K562 (cell line): ENCODE measurements at regions not wholly inside any gene's neighbourhood (a gene's known extent, or its start where the extent isn't known, plus 50 kb on each side); places are given as distances from the start of the nearest gene placed in this dataset.

Experiments
- ATAC-seq: fragments of 200-7000 bp; cut with Tn5 transposase; 3 replicates; pipeline ENCODE4 v1.9.1; 2020; ENCODE audit warnings: moderate library complexity
- BruUV-seq: library from RNA; stranded (reverse); fragments of 400-500 nt; replicated peaks from 2 replicates; lab custom pipeline; 2021; lab: Mats Ljungman, UMichigan
- CTCF ChIA-PET: fragments of 300-600 bp; formaldehyde crosslinking; extraction: SDS; loops from one replicate; lab custom pipeline; 2021; ENCODE audit warnings: low intra/inter-chr PET ratio; lab: Yijun Ruan, JAX
- POLR2A ChIA-PET: fragments of 300-600, 350-650 bp; sonication (Branson Sonifier 250); formaldehyde crosslinking; extraction: SDS; loops from one replicate; lab custom pipeline; 2021; ENCODE audit warnings: antibody characterized with exemption, inconsistent platforms; lab: Yijun Ruan, JAX
- DNase-seq, 4 experiments: peaks; one replicate each; pipeline versions ENCODE4 v3.0.0 to v3.0.0-alpha.2; 2011 to 2018; ENCODE audit warnings: low spot score in 3 of 4, mixed read lengths in 3 of 4; ENCODE audit errors: extremely low read depth in 1 of 4
- FAIRE-seq: peaks from 2 replicates; lab custom pipeline; 2011; peaks lifted over from hg19 to GRCh38; lab: Jason Lieb, UNC
- H2AFZ ChIP-seq: 2 replicates; pipeline ENCODE4 v1.6.0; 2011; ENCODE audit warnings: low read depth, low read length, control low read depth, inconsistent platforms
- H3K27ac ChIP-seq: fragments of 200-600 bp; 3 replicates; pipeline ENCODE4 v1.8.0; 2011; ENCODE audit warnings: low read depth, mild to moderate bottlenecking, control low read depth, inconsistent platforms, low read length, moderate library complexity, mixed read lengths; ENCODE audit errors: extremely low read depth
- H3K27me3 ChIP-seq, 2 experiments: fragments of 300-600 bp in 1 of 2; 2 replicates in 1 of 2; 3 replicates in 1 of 2; pipeline versions ENCODE4 v1.6.0 to v1.8.0; 2011; ENCODE audit warnings: inconsistent platforms in 2 of 2, low read length in 2 of 2, mild to moderate bottlenecking in 1 of 2, mixed read lengths in 1 of 2, moderate library complexity in 1 of 2; ENCODE audit not compliant: control insufficient read depth in 2 of 2, insufficient read depth in 2 of 2
- H3K36me3 ChIP-seq: fragments of 300-600 bp; 3 replicates; pipeline ENCODE4 v1.8.0; 2011; ENCODE audit warnings: mild to moderate bottlenecking, low read length, inconsistent platforms; ENCODE audit not compliant: control insufficient read depth, insufficient read depth
- H3K4me1 ChIP-seq, 2 experiments: fragments of 200-600 bp in 1 of 2; replicated peaks in 1 of 2; 2 replicates in 1 of 2; 3 replicates in 1 of 2; pipeline versions ENCODE4 v1.5.1 to v1.8.0; 2011; ENCODE audit warnings: inconsistent platforms in 2 of 2, low read length in 2 of 2, mild to moderate bottlenecking in 1 of 2, mixed read lengths in 1 of 2, moderate library complexity in 1 of 2; ENCODE audit not compliant: control insufficient read depth in 2 of 2, insufficient read depth in 2 of 2
- H3K4me2 ChIP-seq: 2 replicates; pipeline ENCODE4 v1.6.1; 2011; ENCODE audit warnings: low read length, control low read depth, inconsistent platforms, mixed read lengths; ENCODE audit not compliant: insufficient read depth
- H3K4me3 ChIP-seq: fragments of 200-600 bp; sonication (generic), shearing (Covaris generic); 2 replicates; pipeline ENCODE4 v1.5.1; 2016; ENCODE audit warnings: control low read depth, inconsistent platforms
- H3K79me2 ChIP-seq: fragments of 200-600 bp; 3 replicates; pipeline ENCODE4 v1.8.0; 2011; ENCODE audit warnings: low read length, inconsistent platforms; ENCODE audit not compliant: control insufficient read depth, insufficient read depth
- H3K9ac ChIP-seq, 2 experiments: 2 replicates each; pipeline versions ENCODE4 v1.6.0 to v1.6.1; 2011; ENCODE audit warnings: low read depth in 2 of 2, low read length in 2 of 2, control low read depth in 1 of 2, inconsistent platforms in 1 of 2, mild to moderate bottlenecking in 1 of 2, mixed read lengths in 1 of 2; ENCODE audit not compliant: insufficient read depth in 1 of 2
- H3K9me1 ChIP-seq: one replicate; pipeline ENCODE4 v1.6.0; 2011; ENCODE audit warnings: inconsistent platforms, mild to moderate bottlenecking, low read length, moderate library complexity; ENCODE audit not compliant: control insufficient read depth, insufficient read depth
- H3K9me3 ChIP-seq: replicated peaks from 2 replicates; pipeline ENCODE4 v1.5.1; 2011; ENCODE audit warnings: low read depth, low read length, inconsistent platforms; ENCODE audit not compliant: control insufficient read depth, insufficient read depth
- H4K20me1 ChIP-seq: replicated peaks from 2 replicates; pipeline ENCODE4 v1.6.1; 2011; ENCODE audit warnings: low read length, inconsistent platforms, mixed read lengths; ENCODE audit not compliant: control insufficient read depth, insufficient read depth
- EGR1 ChIP-seq: fragments of 450-650 bp; conservative IDR thresholded peaks from 2 replicates; pipeline ENCODE4 v1.6.1; 2017; ENCODE audit warnings: mild to moderate bottlenecking
- GATAD2B ChIP-seq: fragments of 450-650 bp; IDR thresholded peaks from 2 replicates; pipeline ENCODE4 v1.6.1; 2017; ENCODE audit warnings: mild to moderate bottlenecking, borderline replicate concordance
- MEF2A ChIP-seq: IDR thresholded peaks from 2 replicates; pipeline ENCODE4 v1.6.1; 2011; ENCODE audit warnings: low read depth, mild to moderate bottlenecking, low read length, moderate library complexity; ENCODE audit not compliant: control insufficient read depth
- NR2C1 ChIP-seq, 2 experiments: fragments of 450-650 bp; IDR thresholded peaks; 2 replicates each; pipeline ENCODE4 v1.6.1; 2017; ENCODE audit warnings: mild to moderate bottlenecking in 2 of 2, antibody characterized with exemption in 1 of 2, inconsistent platforms in 1 of 2, missing compliant biosample characterization in 1 of 2, missing genetic modification characterization in 1 of 2
- POLR2AphosphoS5 ChIP-seq: IDR thresholded peaks from 2 replicates; pipeline ENCODE4 v1.6.1; 2011; ENCODE audit warnings: mild to moderate bottlenecking, low read depth, low read length, moderate library complexity; ENCODE audit not compliant: control insufficient read depth, insufficient read depth
- PYGO2 ChIP-seq: fragments of 450-650 bp; IDR thresholded peaks from 2 replicates; pipeline ENCODE4 v1.6.1; 2016; ENCODE audit warnings: mild to moderate bottlenecking, missing genetic modification characterization, moderate library complexity, missing compliant biosample characterization
- RCOR1 ChIP-seq, 2 experiments: IDR thresholded peaks; 2 replicates each; pipeline ENCODE4 v1.6.1; 2012; ENCODE audit warnings: low read depth in 2 of 2, low read length in 2 of 2, borderline replicate concordance in 1 of 2, improper control_type of control experiment in 1 of 2
- SAP30 ChIP-seq: fragments of 200-600 bp; sonication (generic); IDR thresholded peaks from 2 replicates; pipeline ENCODE4 v1.6.1; 2012; ENCODE audit warnings: borderline replicate concordance, low read depth, mild to moderate bottlenecking, moderate library complexity, low read length, control low read depth, inconsistent platforms; ENCODE audit not compliant: insufficient read depth, poor library complexity, severe bottlenecking
- TFAM ChIP-seq: fragments of 250-450 bp; sonication (Bioruptor Pico); conservative IDR thresholded peaks from 2 replicates; pipeline ENCODE4 v1.5.0; 2021; ENCODE audit warnings: mild to moderate bottlenecking, moderate library complexity
- TSC22D4 ChIP-seq: fragments of 450-650 bp; IDR thresholded peaks from 2 replicates; pipeline ENCODE4 v1.6.1; 2016; ENCODE audit warnings: missing genetic modification characterization, missing biosample characterization, control low read depth
- ZNF140 ChIP-seq: fragments of 250-450 bp; sonication (Bioruptor Pico); IDR thresholded peaks from 2 replicates; pipeline ENCODE4 v1.8.0; 2021; ENCODE audit warnings: moderate library complexity, mild to moderate bottlenecking, inconsistent platforms
- ZNF282 ChIP-seq: sonication (generic); formaldehyde crosslinking; IDR thresholded peaks from 2 replicates; pipeline ENCODE4 v1.8.1; 2023; ENCODE audit warnings: missing genetic modification reagents
- ZNF407 ChIP-seq: fragments of 450-650 bp; IDR thresholded peaks from 2 replicates; pipeline ENCODE4 v1.6.1; 2016; ENCODE audit warnings: low read depth
- WGBS: fragments of 100-300 bp; shearing (Covaris generic); methylation state at CpG from one replicate; pipeline ENCODE4 v1.1.6; 2016; ENCODE audit warnings: low coverage, mixed read lengths; ENCODE audit not compliant: insufficient coverage; ENCODE audit errors: missing lambda C conversion rate; 5-methylcytosine and 5-hydroxymethylcytosine counted together
- in situ Hi-C: fragments of 300-500 bp; cut with MboI; formaldehyde crosslinking; loops from 4 replicates; pipeline ENCODE4 v1.15.0; 2018; ENCODE audit warnings: inconsistent platforms, mixed read lengths
- intact Hi-C: fragments of 100-400 bp; cut with micrococcal nuclease; formaldehyde crosslinking; loops from 2 replicates; pipeline ENCODE4 v1.14.2; 2022

GRCh38 chr18:27652480-27653121 is 467.5 kb upstream of the CHST9 start:
- H3K9ac ChIP-seq = no peak overlapping the region
- CTCF ChIA-PET = no interaction called here
- DNase-seq = no peak
- TF ChIP-seq GATAD2B = no peak
- TF ChIP-seq SAP30 = no peak
- no peak for TF ChIP-seq TSC22D4 (tag)
- TF ChIP-seq MEF2A = no peak
- no peak for TF ChIP-seq EGR1
- no peak for TF ChIP-seq NR2C1 (IDR thresholded peaks at IDR 0.05)
- TF ChIP-seq NR2C1 (tag; IDR thresholded peaks at IDR 0.05) = no peak
- no peak for TF ChIP-seq TFAM
- TF ChIP-seq PYGO2 (tag) = no peak
- no peak for TF ChIP-seq ZNF282 (CRISPR knock-in tag)
- no peak for TF ChIP-seq POLR2AphosphoS5
- no peak for TF ChIP-seq RCOR1 (IDR thresholded peaks at IDR 0.05; ENCODE audit: borderline replicate concordance in 1 of 2, low read depth in 2 of 2, low read length in 2 of 2)
- TF ChIP-seq ZNF407 = no peak
- no peak for TF ChIP-seq ZNF140 (CRISPR knock-in tag)
- TF ChIP-seq, all 486 proteins: peak for 0
- Histone ChIP-seq H3K9me1 (no peaks in the 10 kb centered on the region), H3K27ac (no peak overlapping the region), H4K20me1 (no peaks in the 10 kb centered on the region), H3K4me2 (no peak overlapping the region), H3K9me3 (no peaks in the 10 kb centered on the region), H3K79me2 (no peaks in the 10 kb centered on the region), H3K4me3 (no peak overlapping the region), H3K27me3 (no peaks in the 10 kb centered on the region), H3K36me3 (no peaks in the 10 kb centered on the region), H2AFZ (no peak overlapping the region), H3K4me1 (no peaks in the 10 kb centered on the region)
- POLR2A ChIA-PET = no interaction called here
- no peak for ATAC-seq
- WGBS = 2% methylated on average over 2 of the region's 2 CpGs
- in situ Hi-C loops = no loop called here
- no peak for FAIRE-seq
- no TSS peak for BruUV-seq
- intact Hi-C loops = no loop called here
